ENCODE measurements at regions not wholly inside any gene's neighbourhood (a gene's known extent, or its start where the extent isn't known, plus 50 kb on each side); places are given as distances from the start of the nearest gene placed in this dataset.
"Not testable (repeated sequence)": the region's sequence is repeated elsewhere in the genome, so short reads cannot be mapped to it uniquely, and the experiment has no call there.

DNA sequence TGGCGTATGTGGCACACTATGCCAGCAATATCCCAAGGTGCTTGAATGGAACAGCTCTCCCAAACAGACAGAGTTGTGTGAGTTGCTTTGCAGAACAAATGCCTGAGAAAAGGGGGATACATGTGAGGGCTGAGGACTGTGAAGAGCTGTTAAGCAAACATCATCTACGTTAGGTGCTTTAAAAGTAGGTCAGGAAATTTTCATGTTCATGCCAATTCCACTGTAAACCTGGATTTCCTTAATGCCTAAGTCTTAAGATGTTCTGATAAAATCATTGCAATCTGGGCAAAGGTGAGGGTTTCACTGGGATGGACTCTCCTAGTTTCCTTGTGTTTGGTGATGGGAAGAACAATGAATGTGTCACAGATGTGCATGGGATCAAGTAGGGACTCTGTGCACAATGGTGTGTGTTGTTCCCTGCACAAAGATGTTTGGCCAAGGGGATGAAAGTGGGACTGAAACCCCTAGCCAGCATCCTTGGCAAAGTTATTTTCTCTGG, 227.9 kb downstream of the KTN1 start:
- no peak for DNase-seq

DNA sequence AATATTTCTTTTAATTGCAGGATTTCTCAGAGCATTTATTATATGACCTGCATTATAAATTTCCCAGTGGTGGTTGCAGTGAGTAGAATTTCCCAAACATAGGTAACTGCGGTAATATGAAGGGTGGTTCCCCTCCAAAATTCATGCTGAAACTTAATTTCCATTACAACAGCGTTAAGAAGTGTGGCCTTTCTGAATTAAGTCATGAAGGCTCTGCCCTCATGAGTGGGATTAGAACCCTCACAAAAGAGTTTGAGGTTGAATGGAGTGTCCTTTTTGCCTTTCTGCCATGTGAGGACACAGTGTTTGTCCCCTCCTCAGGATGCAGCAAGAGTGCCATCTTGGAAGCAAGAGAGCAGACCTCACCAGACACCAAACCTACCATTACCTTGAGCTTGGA, 233.6 kb downstream of the KTN1 start:
- no peak for DNase-seq

DNA sequence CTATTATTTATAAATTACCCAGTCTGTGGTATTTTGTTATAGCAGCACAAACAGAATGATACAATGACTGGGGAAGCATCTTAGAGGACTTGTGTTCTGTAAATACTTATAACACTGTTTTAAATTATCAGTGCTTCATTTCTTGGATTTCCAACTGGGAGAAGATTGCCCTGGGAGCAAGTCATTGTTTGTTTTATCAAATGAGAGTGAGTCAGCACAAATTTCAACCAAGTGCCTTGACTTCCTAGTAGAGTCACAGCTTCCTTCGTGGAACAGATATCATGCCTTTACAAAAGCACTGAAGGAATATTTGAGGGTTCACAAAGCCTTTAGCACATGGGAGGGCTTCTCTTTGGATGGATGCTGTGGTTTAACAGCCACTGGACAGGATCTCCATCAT, 234.1 kb downstream of the KTN1 start:
- no peak for DNase-seq

DNA sequence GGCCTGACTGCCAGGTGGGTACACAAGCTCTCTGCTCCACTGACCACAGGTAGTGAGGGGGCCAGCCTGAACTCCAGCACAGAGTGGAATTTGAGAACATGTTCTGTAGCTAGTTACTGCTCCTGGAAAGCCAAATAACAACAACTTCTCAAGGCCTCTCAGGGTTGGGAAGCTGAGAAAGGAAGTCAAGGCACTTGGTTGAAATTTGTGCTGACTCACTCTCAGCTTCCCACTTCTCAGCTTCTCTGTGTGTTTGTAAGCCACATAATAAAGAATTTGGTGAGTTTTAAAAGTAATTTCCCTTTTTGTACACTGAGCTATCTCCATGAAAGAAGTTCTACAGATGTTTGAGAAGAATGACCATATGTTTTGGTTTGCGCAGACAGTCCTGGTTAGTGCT, 234.9 kb downstream of the KTN1 start:
- no peak for DNase-seq

DNA sequence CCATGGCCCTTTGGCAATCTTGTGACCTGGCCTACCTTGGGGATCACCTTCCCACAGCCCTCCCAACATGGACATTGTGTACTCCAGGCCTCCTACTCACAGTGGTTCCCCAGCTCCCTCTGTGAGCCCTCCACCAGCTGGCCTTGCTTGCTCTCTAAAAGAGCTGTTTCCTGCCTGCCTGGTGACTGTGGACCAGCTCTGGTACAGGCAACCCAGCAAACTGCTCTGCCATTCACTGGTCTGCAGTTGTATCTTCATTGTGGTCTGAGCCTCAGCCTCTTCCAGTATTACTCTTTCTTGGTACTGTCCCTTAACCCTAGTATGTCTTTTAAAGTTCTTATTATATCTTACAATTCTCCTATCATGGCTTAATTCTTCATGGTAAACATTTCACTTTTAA, 236.2 kb downstream of the KTN1 start:
- DNase-seq = no peak

DNA sequence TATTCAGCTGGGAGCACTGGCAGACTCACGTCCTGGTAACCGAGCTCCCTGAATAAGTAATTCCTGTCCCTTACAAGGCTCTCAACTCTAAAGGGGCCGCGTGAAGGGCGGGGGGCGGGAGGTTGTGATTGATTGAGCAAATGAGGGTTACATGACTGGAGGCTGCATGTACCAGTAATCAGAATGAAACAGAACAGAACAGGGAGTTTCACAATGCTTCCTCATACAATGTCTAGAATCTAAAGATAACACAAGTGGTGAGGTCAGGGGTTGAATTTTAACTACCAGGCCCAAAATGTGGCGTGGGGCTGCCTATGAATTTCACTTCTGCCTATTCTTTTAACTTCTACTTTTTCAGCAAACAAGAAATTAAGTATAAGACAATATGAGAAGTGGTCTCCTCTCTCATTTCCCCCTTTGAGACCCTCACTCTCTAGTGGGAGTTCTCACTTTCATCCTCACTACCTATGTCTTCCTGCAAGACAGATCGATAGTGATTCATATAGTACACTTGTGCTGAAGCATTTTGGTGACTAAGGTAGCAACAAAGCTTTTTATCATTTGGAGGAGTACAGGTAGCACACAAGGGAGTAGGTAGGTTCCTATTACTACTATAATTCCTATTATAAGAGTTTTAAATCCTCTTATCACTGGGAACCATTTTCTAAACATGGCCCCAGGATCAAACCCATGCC, 239.8 kb downstream of the KTN1 start:
- no peak for DNase-seq

DNA sequence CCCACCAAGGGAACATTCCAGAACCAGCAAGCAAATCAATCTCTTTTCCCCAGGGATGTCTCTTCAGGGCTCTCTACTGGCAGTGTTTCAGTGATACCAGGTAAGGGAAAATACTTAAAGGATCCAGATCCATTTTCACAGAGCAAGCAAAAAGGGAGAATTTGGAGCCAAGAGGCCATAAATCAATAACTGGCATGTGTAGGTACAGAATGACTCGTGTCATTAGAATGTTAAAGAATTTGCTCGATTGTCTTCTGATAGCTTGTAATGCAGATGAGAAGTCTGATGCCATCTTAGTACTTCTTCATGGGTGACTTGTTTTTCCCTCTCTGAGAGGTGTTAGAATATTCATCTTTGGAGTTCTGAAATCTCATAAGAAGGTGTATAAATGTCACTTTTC, 242.9 kb downstream of the KTN1 start:
- no peak for DNase-seq

DNA sequence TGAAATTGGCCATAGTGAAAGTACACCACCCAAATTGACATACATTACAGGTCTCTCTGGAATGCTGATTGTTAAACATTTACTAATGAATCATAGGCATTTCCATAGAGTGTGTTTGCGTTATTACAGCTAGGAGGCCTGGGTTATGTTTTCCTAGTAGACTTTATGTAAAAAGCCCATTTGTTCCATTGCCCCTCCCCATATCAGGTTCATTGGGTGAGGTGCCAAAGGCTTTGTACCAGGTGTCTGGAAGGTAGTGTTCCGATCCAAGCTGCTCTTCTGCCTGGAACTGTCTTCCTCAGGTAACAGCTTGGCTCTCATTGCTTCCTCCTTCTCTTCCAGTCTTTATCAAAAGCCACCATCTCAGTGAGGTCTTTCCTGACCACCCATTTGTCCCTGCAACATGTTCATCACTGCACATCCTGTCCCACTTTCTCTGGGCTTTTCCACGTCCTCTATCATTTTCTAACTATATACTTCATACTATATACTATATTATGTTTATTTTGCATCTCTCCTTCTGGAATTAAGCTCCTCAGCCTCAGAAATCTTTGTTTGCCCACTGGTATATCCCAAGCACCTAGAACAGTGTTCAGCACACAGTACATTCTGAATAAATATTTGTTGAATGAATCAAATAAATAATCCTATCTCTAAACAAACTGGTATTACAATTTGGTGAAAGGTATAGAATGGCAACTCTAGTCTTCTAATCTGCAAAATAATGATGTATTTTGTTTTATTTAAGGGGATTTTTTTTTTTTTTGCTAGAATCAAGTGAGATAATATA, 252.3 kb downstream of the KTN1 start:
- no peak for DNase-seq

DNA sequence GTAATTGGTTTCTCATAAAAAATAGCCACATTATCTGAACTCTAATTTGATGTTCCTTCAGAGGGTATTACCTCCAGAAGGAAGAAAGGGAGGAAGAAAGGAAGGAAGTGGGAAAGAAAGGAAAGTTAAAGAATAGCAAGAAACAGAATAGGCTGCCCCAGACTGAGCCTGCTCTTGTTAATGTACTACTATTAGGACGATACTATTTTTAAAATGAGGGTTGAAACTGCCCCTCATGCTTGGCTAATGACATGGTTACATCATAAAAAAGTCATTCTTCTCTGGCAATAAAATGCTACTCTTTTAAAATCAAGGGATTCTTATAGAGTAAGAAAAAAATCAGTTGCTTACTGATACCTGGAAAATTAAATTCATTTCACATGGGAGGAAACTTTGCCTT, 253.0 kb downstream of the KTN1 start:
- DNase-seq = no peak

DNA sequence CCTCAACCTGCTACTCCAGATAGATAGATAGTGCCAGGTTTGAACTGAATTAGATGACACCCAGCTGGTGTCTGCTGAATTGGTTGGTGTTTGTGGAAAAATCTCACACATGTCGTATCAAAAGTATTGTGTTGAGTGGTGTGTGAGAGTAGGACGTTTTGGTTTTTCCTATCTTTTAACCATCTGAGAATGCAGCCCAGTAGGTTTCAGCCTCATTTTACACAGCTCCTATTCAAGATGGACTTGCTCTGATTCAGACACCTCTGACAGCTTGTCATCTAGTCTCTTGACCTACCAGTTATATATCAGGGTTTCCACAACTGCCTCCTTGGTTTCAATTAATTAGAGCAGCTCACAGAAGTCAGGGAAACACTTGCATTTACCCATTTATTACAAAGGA, 254.4 kb downstream of the KTN1 start:
- no peak for DNase-seq

DNA sequence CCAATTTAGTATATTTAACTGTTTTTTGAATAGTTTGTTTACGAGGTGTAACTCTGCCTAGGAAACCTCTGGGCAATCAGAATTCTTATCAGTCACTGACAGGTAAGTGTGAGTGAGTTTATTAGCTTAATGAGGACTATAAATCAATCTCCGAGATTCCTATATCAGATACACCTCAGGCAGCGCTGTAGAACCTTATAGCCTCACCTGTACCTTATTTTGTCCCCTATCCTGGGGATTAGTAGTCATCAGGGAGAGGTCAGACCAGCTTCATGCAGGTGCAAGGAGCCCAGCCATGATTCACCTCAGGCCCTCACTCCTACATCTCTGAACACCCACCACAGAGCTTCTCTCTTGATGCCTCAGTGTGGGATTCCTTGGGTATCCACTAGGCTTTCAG, 256.0 kb downstream of the KTN1 start:
- DNase-seq = no peak

DNA sequence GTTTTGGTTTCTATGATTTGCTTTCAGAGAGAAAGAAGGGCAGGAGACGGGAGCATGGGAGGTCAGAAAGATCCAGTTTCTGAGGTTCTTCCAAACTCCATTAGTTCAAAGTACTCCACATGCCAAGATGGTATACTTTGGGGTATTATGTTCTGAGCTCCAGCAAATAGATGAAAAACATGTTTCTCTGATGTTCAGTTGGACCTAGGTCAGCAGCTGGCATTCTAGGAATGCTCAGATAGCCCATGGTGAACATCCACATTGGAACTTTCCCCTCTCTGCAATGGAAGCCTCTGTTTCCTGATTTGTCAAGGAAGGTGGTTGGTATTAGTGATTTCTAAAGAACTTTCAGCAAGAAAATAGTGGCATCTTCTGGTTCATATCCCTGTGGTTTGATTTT, 257.5 kb downstream of the KTN1 start:
- no peak for DNase-seq

DNA sequence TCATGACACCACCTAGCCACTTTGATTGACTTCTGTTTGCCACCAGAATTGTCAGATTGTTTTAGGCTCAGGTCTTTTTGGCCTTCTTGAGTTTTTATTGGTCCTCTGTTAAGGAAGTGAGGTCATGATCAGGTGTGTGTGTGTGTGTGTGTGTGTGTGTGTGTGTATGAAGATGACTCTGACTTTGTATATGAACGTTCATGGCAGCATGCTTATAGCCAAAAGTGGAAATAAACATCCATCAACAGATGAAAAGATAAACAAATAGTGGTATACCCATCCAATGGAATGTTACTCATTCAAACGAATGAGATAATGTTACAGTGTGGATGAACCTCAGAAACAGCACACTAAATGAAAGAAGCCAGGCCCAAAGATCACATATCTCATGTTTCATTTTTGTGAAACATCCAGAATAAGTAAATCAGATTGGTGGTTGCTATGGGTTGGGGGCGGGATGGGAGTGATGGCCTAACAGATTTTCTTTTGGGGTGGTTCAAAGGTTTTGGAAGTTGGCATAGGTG, 258.6 kb downstream of the KTN1 start:
- no peak for DNase-seq

DNA sequence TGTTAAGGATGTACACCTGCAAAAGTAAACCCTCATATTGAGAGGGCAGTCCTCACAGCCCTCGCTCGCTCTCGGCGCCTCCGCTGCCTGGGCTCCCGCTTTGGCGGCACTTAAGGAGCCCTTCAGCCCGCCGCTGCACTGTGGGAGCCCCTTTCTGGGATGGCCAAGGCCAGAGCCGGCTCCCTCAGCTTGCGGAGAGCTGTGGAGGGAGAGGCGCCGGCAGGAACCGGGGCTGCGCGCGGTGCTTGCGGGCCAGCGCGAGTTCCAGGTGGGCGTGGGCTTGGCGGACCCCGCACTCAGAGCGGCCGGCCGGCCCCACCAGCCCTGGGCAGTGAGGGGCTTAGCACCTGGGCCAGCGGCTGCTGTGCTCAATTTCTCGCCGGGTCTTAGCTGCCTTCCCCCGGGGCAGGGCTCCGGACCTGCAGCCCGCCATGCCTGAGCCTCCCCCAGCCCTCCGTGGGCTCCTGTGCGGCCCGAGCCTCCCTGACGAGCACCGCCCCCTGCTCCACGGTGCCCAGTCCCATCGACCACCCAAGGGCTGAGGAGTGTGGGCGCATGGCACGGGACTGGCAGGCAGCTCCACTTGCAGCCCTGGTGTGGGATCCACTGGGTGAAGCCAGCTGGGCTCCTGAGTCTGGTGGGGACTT, 259.4 kb downstream of the KTN1 start:
- not testable (repeated sequence) for DNase-seq

DNA sequence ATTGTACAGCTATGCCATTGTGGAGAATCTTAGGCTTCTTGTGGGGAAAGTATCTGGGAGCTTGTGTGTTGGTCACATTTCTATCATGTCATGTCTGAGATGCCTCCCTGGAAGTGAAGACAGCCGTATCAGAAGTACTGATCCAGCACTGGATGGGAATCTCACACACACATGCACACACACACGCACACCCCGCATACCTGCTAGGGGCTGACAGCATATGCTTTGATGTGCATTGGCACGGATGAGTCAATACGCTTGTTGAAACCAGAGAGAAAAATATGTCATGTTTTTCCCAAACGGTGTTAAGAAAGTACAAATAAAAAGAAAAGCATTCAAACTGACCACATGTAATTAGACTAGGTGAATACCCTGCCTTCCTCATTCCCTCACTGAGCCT, 260.8 kb downstream of the KTN1 start:
- DNase-seq = no peak

DNA sequence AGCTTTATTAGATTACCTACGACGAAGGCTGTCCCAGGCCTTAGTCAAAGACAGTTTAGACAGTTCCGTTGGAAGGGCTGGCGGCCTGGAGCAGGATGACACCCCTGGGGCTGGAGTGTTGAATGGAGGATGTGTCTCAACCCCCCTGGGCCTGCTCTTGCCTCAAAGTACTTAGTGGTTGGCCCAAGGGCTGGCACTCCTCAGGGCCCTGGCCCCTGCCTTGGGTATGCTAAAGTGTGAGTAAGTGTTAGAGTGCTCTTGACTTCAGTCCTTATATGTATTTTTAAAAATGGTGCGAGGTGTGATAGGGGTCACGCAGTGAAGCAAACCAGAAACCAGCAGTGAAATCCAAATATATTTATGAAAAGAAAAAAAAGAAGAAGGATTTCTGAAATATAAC, 261.6 kb downstream of the KTN1 start:
- no peak for DNase-seq

DNA sequence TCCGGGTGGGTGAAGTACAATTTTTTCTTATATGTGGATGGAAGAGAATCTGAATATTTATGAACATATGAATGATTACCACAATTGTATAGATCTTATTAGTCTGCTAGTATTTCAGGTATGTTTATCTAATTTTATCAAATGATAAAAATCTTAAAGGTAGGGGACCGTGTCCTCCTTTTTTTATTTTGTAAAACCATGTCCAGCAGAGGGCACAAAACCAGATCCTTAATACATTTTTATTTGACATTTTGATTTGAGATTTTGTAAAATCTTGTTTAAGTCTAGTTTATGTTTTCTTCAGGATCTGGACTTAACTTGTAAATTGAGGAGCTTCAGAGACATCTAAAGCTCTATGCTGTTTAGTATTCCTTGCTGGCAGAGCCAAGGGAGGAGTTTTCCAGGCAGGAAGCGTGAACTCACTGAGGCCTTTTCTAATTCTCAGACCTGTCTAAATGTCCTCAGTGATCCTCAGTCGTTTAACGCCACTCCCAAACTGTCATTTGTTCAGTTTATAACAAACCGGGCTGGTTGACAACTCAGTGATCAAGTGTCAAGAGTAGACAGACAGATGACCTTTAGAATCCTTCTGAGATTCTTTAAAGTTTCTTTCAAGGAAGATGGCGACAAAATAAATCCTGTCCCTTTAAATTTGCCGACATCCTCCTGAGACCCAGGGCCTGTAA, 263.9 kb downstream of the KTN1 start:
- DNase-seq = no peak

DNA sequence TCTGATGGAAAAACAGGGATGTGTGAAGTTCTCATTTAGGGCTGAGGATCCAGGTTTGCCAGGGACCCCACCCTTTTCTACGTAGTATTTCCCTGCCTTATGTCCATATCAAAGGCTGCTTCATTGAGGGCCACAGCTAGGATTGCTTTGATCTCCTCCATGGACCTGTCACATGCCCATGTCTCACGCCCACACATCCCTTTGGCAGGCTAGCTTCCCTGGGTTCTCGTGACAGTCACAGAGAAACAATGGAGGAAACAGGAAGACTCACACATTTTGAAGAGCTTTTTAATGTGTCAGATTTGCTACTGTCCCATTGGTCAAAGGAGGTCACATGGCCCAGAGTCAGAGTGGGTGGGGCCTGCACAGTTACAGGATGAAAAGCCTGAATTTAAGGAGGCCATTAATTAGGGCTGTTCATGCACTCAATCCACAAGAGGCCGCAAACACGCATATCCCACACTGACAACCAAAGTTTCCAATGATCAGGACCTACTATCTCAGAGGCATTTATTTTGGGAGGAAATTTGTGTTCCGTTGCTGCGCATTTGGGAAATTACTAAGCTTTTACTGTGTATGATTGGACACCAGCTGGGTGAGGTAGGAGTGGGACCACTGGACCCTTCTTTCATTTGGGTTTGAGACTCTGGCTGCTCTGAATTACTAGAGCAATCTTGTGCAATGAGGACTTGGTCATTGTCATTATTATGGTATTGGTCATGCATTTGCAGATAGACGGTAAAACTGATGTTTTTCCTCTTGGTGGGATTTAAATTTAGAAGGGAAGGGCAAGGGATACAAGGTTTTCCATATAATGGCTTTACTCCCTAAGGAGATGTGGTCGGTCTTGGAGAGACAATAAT, 266.2 kb downstream of the KTN1 start:
- no peak for DNase-seq

DNA sequence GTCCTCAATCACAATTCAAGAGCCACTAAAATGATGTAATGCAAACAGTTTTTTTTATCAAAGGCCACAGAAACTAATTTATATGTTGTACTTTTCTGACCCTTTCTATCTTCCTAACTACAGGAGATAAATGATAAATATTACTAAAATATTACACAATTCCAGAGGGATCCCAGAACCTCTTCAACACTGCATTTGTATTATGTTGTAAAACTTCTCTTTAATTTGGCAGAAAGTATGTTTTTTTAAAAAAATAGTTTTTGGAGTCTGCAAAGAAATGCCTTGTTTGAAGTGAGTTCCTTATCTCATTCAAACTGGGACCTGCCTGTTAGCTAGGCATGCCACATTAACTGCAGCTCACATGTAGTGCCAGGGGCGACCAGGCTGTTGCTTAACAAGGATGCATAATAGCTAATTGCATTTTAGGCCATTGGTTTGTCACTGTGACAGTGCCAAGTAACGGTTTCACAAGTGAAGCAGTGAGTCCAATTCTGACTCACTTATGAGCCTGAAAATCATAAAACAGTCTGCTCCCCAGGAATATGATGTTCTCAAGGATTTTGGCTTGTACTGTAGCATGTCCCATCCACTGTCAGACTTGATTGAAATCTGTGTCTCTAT, 266.9 kb downstream of the KTN1 start:
- no peak for DNase-seq

DNA sequence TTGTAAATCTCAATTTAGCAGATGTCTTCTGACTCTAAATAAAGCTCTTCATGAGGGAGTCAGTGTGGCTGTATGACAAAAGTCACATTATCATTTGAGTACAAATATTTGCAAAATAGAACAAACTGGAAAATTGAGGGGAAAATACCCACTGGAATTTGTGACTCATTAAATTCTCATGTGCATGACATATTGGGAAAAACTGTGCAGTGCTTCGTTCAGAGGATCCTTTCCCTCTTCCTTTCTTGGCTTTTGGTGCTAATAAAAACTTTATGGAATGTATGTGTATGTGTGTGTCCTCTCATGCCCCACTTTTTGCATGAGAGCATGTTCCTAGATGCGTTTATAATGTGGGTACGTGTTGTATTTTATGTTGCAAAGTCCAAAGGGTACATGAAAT, 267.8 kb downstream of the KTN1 start:
- no peak for DNase-seq

DNA sequence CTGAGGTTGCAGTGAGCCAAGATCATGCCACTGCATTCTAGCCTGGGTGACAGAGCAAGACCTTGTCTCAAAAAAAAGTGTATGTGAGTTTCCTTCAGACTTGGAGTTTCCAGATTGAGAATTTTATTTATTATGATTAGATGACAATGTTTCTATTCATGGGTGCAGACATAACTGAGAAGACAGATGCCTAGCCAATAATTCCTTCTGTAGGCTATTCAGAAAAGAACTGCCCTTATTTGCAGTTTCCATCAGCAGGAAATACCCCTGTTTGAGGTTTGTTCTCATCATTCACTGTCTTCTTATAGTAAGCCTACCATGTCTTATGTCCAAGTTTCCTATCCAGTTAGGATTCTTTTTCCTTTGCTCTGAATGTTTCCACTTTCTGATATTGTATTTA, 269.0 kb downstream of the KTN1 start:
- DNase-seq = no peak

DNA sequence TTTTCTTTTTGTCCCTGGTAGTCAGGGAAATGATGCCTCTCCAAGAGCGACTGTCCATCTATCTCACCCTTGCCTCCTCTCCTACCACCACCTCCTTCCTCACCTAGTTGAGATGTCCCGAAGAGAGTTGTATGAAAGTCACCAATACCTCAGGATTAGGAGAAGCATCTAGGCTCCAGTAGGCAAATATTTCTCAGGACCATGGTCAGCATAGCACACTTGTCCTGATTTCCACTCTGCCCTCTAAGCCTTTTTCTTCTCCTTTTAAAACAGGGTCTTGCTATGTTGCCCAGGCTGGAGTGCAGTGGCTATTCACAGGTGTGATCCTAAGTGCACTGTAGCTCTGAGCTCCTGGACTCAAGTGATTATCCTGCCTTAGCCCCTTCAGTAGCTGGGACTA, 268.4 kb upstream of the PELI2 start:
- no peak for DNase-seq
